Left lung (tissue), 4 donors: ENCODE measurements at regions not wholly inside any gene's neighbourhood (a gene's known extent, or its start where the extent isn't known, plus 50 kb on each side); places are given as distances from the start of the nearest gene placed in this dataset.

Experiments used
- ATAC-seq: fragments of 200-7000 bp; cut with Tn5 transposase; one replicate; pipeline ENCODE4 v1.9.1; 2020; ENCODE audit warnings: moderate library complexity
- DNase-seq, 4 donors: peaks; one replicate each; pipeline ENCODE4 v3.0.0-alpha.2; 2013 to 2020
- H3K27ac ChIP-seq, 2 donors: fragments of 200-600 bp; sonication (generic) in 1 of 2; one replicate each; pipeline versions ENCODE4 v1.5.0 to v1.8.0; 2020 to 2021
- H3K27me3 ChIP-seq, 2 donors: fragments of 200-600 bp; sonication (generic) in 1 of 2; one replicate each; pipeline versions ENCODE4 v1.5.0 to v1.8.0; 2020 to 2021
- H3K36me3 ChIP-seq, 2 donors: fragments of 200-600 bp; sonication (generic) in 1 of 2; one replicate each; pipeline versions ENCODE4 v1.5.0 to v1.8.0; 2020 to 2021
- H3K4me1 ChIP-seq, 2 donors: fragments of 200-600 bp; one replicate each; pipeline ENCODE4 v1.8.0; 2021
- H3K4me3 ChIP-seq, 2 donors: fragments of 200-600 bp; sonication (generic) in 1 of 2; one replicate each; pipeline versions ENCODE4 v1.5.0 to v1.8.0; 2020 to 2021; ENCODE audit warnings: mild to moderate bottlenecking in 1 of 2
- H3K9me3 ChIP-seq, 2 donors: fragments of 200-600 bp; sonication (generic) in 1 of 2; one replicate each; pipeline versions ENCODE4 v1.5.0 to v1.8.0; 2020 to 2021
- intact Hi-C, 2 donors: fragments of 100-400 bp; cut with DNase I; formaldehyde crosslinking; loops; one replicate each; pipeline versions ENCODE4 v1.11.2 to v1.14.2; 2022
- TF ChIP-seq, protein P1 (sequence below), 2 donors: fragments of 200-600 bp; sonication (generic) in 1 of 2; IDR thresholded peaks; one replicate each; pipeline versions ENCODE4 v1.5.0 to v1.8.0; 2021; ENCODE audit warnings: antibody characterized with exemption in 2 of 2
- donor health status: DM: no; HTN: yes; CAD: no.
- donor health status: DM: no; HTN: no; CAD: no.

GRCh38 chr2:118529908-118530599, 317.4 kb downstream of the EN1 start:
- intact Hi-C loops: no loop called here
- no peaks in the 10 kb centered on the region for H3K4me1 ChIP-seq
- H3K36me3 ChIP-seq: no peaks in the 10 kb centered on the region
- TF ChIP-seq, protein P1, sequence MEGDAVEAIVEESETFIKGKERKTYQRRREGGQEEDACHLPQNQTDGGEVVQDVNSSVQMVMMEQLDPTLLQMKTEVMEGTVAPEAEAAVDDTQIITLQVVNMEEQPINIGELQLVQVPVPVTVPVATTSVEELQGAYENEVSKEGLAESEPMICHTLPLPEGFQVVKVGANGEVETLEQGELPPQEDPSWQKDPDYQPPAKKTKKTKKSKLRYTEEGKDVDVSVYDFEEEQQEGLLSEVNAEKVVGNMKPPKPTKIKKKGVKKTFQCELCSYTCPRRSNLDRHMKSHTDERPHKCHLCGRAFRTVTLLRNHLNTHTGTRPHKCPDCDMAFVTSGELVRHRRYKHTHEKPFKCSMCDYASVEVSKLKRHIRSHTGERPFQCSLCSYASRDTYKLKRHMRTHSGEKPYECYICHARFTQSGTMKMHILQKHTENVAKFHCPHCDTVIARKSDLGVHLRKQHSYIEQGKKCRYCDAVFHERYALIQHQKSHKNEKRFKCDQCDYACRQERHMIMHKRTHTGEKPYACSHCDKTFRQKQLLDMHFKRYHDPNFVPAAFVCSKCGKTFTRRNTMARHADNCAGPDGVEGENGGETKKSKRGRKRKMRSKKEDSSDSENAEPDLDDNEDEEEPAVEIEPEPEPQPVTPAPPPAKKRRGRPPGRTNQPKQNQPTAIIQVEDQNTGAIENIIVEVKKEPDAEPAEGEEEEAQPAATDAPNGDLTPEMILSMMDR (IDR thresholded peaks at IDR 0.05): no peak
- no peak overlapping the region for H3K4me3 ChIP-seq
- no peak overlapping the region for H3K27ac ChIP-seq
- ATAC-seq: no peak
- H3K9me3 ChIP-seq: no peaks in the 10 kb centered on the region
- no peak for DNase-seq
- H3K27me3 ChIP-seq: no peaks in the 10 kb centered on the region

GRCh38 chr2:118527571-118527970, 319.9 kb downstream of the EN1 start:
- Histone ChIP-seq H3K9me3 (peaks cover 0 to 1% of the 10 kb centered on the region in 2 donors), H3K4me1 (no peaks in the 10 kb centered on the region), H3K27ac (no peak overlapping the region), H3K27me3 (no peaks in the 10 kb centered on the region), H3K36me3 (no peaks in the 10 kb centered on the region), H3K4me3 (no peak overlapping the region)
- DNase-seq: no peak
- no peak for ATAC-seq
- intact Hi-C loops: no loop called here
- TF ChIP-seq, protein P1 (IDR thresholded peaks at IDR 0.05): no peak

GRCh38 chr2:118525346-118525745, 322.1 kb downstream of the EN1 start:
- no peaks in the 10 kb centered on the region for H3K4me1 ChIP-seq
- no peaks in the 10 kb centered on the region for H3K36me3 ChIP-seq
- no peak overlapping the region for H3K27ac ChIP-seq
- TF ChIP-seq, protein P1 (IDR thresholded peaks at IDR 0.05): no peak
- H3K27me3 ChIP-seq: no peaks in the 10 kb centered on the region
- H3K4me3 ChIP-seq: no peak overlapping the region
- intact Hi-C loops: no loop called here
- H3K9me3 ChIP-seq: peaks cover 0 to 23% of the 10 kb centered on the region in 2 donors
- DNase-seq (no peak), ATAC-seq (no peak)

DNA sequence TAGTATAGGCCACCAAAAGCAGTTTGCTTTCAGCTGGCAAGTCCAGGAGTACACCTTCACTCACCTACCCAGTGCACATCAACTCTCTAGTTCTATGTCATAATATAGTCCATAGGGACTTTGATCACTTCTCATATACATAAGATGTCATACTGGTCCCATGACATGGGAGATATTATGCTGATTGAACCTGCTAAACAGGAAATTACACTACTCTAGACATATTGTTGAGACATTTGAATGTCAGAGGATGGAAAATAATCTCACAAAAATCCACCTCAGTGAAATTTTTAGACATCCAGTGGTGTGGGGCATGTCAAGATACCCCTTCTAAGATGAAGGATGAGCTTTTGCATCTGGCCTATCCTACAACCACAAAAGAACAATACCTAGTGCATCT, 322.5 kb downstream of the EN1 start:
- TF ChIP-seq, protein P1 (IDR thresholded peaks at IDR 0.05): no peak
- intact Hi-C loops: no loop called here
- no peak overlapping the region for H3K4me3 ChIP-seq

DNA sequence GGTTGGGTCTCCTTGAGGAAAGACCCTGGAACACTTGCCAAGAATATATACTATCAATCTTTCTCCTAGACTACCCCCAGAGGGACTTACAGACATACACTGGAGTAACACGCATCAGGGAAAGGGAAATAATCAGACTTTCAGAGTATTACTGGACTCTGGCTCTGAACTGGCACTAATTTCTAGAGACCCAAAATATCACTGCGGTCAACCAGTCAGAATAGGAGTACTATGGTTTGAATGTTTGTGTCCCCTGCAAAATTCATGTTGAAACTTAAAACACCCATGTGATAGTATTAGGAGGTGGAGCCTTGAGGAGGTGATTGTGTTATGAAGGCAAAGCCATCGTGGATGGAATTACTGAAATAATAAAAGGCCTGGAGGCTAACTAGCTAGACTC, 323.7 kb downstream of the EN1 start:
- Histone ChIP-seq H3K4me1 (no peaks in the 10 kb centered on the region), H3K27ac (no peak overlapping the region), H3K9me3 (peaks cover 0 to 35% of the 10 kb centered on the region in 2 donors), H3K27me3 (no peaks in the 10 kb centered on the region), H3K4me3 (no peak overlapping the region), H3K36me3 (no peaks in the 10 kb centered on the region)
- DNase-seq: no peak
- ATAC-seq: no peak
- intact Hi-C loops: no loop called here
- TF ChIP-seq, protein P1 (IDR thresholded peaks at IDR 0.05): no peak

More for the DNA sequence above, 322.5 kb downstream of the EN1 start:
- Histone ChIP-seq H3K36me3 (no peaks in the 10 kb centered on the region), H3K4me1 (no peaks in the 10 kb centered on the region), H3K9me3 (peaks cover 0 to 27% of the 10 kb centered on the region in 2 donors), H3K27me3 (no peaks in the 10 kb centered on the region), H3K27ac (no peak overlapping the region)
- ATAC-seq (no peak), DNase-seq (no peak)
